Body of pancreas (tissue), 4 donors: ENCODE measurements at regions not wholly inside any gene's neighbourhood (a gene's known extent, or its start where the extent isn't known, plus 50 kb on each side); places are given as distances from the start of the nearest gene placed in this dataset.

ENCODE experiments used
- ATAC-seq: fragments of 150-250 bp; one replicate; pipeline ENCODE4 v1.9.1; 2016
- DNase-seq, 4 donors: peaks; one replicate each; pipeline ENCODE4 v3.0.0-alpha.2; 2019
- H3K27ac ChIP-seq, 4 donors: fragments of 200-600 bp; sonication (generic); 1 replicate in 3 of 4; 2 replicates in 1 of 4; pipeline versions ENCODE4 v1.5.1 to v1.6.1; 2016 to 2019; ENCODE audit warnings: mild to moderate bottlenecking in 1 of 4, mixed read lengths in 1 of 4, moderate library complexity in 1 of 4
- H3K27me3 ChIP-seq, 2 donors: fragments of 200-600 bp; sonication (generic); one replicate each; pipeline ENCODE4 v1.6.0; 2016; ENCODE audit warnings: mild to moderate bottlenecking in 1 of 2
- H3K36me3 ChIP-seq, 2 donors: fragments of 200-600 bp; sonication (generic); replicated peaks in 1 of 2; 2 replicates each; pipeline ENCODE4 v1.5.1; 2016; ENCODE audit warnings: low read depth in 2 of 2; ENCODE audit not compliant: insufficient read depth in 1 of 2
- H3K4me1 ChIP-seq: fragments of 200-600 bp; sonication (generic); one replicate; pipeline ENCODE4 v1.6.0; 2016
- H3K4me3 ChIP-seq, 2 donors: fragments of 200-600 bp; sonication (generic); 1 replicate in 1 of 2; 2 replicates in 1 of 2; pipeline ENCODE4 v1.5.1; 2016 to 2019
- H3K9me3 ChIP-seq, 3 donors: fragments of 200-600 bp; sonication (generic); 1 replicate in 2 of 3; 2 replicates in 1 of 3; pipeline ENCODE4 v1.5.1; 2016
- CTCF ChIP-seq, 7 experiments: fragments of 450-650 bp in 4 of 7; fragments of 200-600 bp in 3 of 7; sonication (generic) in 3 of 7; IDR thresholded peaks; one replicate each; pipeline ENCODE4 v1.5.1; 2016 to 2019; ENCODE audit warnings: antibody characterized with exemption in 7 of 7
- POLR2A ChIP-seq, 3 donors: fragments of 450-650 bp; IDR thresholded peaks; one replicate each; pipeline ENCODE4 v1.6.1; 2016; ENCODE audit warnings: antibody characterized with exemption in 3 of 3, mild to moderate bottlenecking in 2 of 3
- WGBS, 2 donors: methylation state at CpG; one replicate each; pipeline ENCODE4 v1.1.5; 2017; 5-methylcytosine and 5-hydroxymethylcytosine counted together
- intact Hi-C: fragments of 100-400 bp; cut with DNase I; formaldehyde crosslinking; loops from one replicate; pipeline ENCODE4 v1.15.1; 2023

GRCh38 chr15:35305946-35306345 is 220.9 kb upstream of the NANOGP8 start:
- no peak for TF ChIP-seq CTCF (IDR thresholded peaks at IDR 0.05)
- no peak for TF ChIP-seq POLR2A (IDR thresholded peaks at IDR 0.05)
- Histone ChIP-seq H3K4me3 (no peak overlapping the region), H3K4me1 (peaks cover 3% of the 10 kb centered on the region), H3K9me3 (no peaks in the 10 kb centered on the region), H3K27me3 (no peaks in the 10 kb centered on the region), H3K27ac (no peak overlapping the region), H3K36me3 (no peaks in the 10 kb centered on the region)
- intact Hi-C loops = no loop called here
- ATAC-seq (no peak), DNase-seq (no peak)

GRCh38 chr15:35305031-35305550 is 220.0 kb upstream of the NANOGP8 start:
- 80 to 85% methylated on average over 2 of the region's 2 CpGs for WGBS, 2 donors
- DNase-seq (no peak), ATAC-seq (no peak)
- no peaks in the 10 kb centered on the region for H3K9me3 ChIP-seq
- H3K27ac ChIP-seq = no peak overlapping the region
- no peaks in the 10 kb centered on the region for H3K27me3 ChIP-seq
- TF ChIP-seq CTCF (IDR thresholded peaks at IDR 0.05) (no peak), POLR2A (IDR thresholded peaks at IDR 0.05) (no peak)
- peaks cover 3% of the 10 kb centered on the region for H3K4me1 ChIP-seq
- no peak overlapping the region for H3K4me3 ChIP-seq
- intact Hi-C loops = no loop called here
- no peaks in the 10 kb centered on the region for H3K36me3 ChIP-seq

GRCh38 chr15:35304389-35304788 is 219.3 kb upstream of the NANOGP8 start:
- Histone ChIP-seq H3K36me3 (no peaks in the 10 kb centered on the region), H3K9me3 (no peaks in the 10 kb centered on the region), H3K27me3 (no peaks in the 10 kb centered on the region), H3K27ac (no peak overlapping the region), H3K4me3 (no peak overlapping the region), H3K4me1 (peaks cover 3% of the 10 kb centered on the region)
- 91 to 92% methylated on average over 2 of the region's 2 CpGs for WGBS, 2 donors
- intact Hi-C loops = no loop called here
- ATAC-seq = no peak
- DNase-seq = no peak
- no peak for TF ChIP-seq CTCF (IDR thresholded peaks at IDR 0.05)

GRCh38 chr15:35302334-35302733 is 217.2 kb upstream of the NANOGP8 start:
- TF ChIP-seq POLR2A (IDR thresholded peaks at IDR 0.05) (no peak), CTCF (IDR thresholded peaks at IDR 0.05) (no peak)
- ATAC-seq = no peak
- 88 to 92% methylated on average over 1 of the region's 1 CpG for WGBS, 2 donors
- Histone ChIP-seq H3K27ac (no peak overlapping the region), H3K9me3 (no peaks in the 10 kb centered on the region), H3K4me1 (peaks cover 3% of the 10 kb centered on the region), H3K27me3 (no peaks in the 10 kb centered on the region), H3K4me3 (no peak overlapping the region), H3K36me3 (no peaks in the 10 kb centered on the region)
- no peak for DNase-seq
- intact Hi-C loops = no loop called here

- DNase-seq (no peak), ATAC-seq (no peak)
- Histone ChIP-seq H3K4me1 (no peaks in the 10 kb centered on the region), H3K27ac (no peak overlapping the region), H3K36me3 (no peaks in the 10 kb centered on the region), H3K4me3 (no peak overlapping the region), H3K27me3 (no peaks in the 10 kb centered on the region), H3K9me3 (no peaks in the 10 kb centered on the region)
- intact Hi-C loops = no loop called here
- 65 to 74% methylated on average over 2 of the region's 2 CpGs for WGBS, 2 donors
- TF ChIP-seq CTCF (IDR thresholded peaks at IDR 0.05) = no peak
- TF ChIP-seq POLR2A (IDR thresholded peaks at IDR 0.05) = no peak
Observed at GRCh38 chr15:35301088-35301487, 216.0 kb upstream of the NANOGP8 start.
